ENCODE measurements at regions not wholly inside any gene's neighbourhood (a gene's known extent, or its start where the extent isn't known, plus 50 kb on each side); places are given as distances from the start of the nearest gene placed in this dataset.
"Not testable (repeated sequence)": the region's sequence is repeated elsewhere in the genome, so short reads cannot be mapped to it uniquely, and the experiment has no call there.

- FAIRE-seq: peak; percentile 62
Measured at GRCh38 chr12:85575120-85576096, 260.8 kb downstream of the RASSF9 start.

- no peak for FAIRE-seq
Measured at GRCh38 chr12:85580562-85581168, 255.5 kb downstream of the RASSF9 start.

- no peak for FAIRE-seq
Measured at GRCh38 chr12:85587158-85587557, 249.1 kb downstream of the RASSF9 start.

DNA sequence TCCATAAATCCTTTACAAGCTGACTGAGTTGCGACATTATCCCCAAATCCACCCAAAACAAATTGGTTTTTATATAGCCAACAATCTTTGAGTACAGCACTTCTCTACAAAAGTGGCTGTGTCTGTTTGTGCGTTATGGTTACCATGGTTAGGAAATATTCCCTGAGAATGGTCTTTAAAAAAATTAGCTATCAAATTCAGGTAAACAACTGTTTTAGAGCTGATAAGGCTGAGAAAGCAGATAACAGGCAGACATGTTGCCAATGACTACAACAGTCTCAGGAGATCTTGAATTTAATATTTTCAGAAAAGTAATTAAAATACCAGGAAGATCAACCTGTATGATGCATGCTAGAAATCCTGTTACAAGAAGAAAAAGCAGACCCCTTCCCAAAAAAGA, 248.0 kb downstream of the RASSF9 start:
- no peak for FAIRE-seq

GRCh38 chr12:85600841-85601240, 235.4 kb downstream of the RASSF9 start:
- FAIRE-seq: no peak

DNA sequence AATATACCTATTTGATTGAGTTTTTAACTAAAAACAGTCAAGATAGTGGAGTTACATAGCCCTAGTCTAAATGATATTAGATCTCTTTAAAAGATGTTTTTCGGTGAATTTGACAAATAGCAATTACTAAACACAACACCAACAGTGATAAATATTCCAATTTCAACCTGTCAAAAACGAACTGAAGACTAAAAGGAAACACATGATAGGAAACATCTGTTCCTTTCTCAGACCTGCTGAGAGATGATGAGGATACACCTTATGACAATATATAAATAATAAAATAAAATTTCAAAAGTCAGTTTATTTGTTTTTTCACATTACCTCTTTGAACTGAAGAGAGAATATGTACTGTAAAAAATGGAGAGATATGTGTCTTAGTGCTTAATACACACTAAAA, 232.7 kb downstream of the RASSF9 start:
- no peak for FAIRE-seq

- no peak for FAIRE-seq
Measured at GRCh38 chr12:85606455-85606854, 229.8 kb downstream of the RASSF9 start.

DNA sequence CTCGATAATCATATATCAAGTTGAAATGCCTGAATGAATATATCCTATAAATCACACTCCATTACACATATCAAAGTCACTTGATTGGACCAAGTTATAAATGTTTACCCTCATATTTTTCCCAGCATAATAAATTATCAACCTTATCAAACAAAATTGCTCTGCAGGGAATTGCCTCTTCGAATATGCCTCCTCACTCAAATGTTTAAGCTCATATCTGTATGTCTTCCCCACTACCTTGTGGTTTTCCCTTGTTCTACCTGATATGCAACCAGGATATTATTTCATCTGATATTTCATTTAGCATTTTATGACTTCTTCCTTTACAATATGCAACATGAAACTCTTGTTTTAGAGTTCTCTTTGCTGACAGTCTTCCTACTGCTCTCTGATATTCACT, 226.4 kb downstream of the RASSF9 start:
- FAIRE-seq: no peak

DNA sequence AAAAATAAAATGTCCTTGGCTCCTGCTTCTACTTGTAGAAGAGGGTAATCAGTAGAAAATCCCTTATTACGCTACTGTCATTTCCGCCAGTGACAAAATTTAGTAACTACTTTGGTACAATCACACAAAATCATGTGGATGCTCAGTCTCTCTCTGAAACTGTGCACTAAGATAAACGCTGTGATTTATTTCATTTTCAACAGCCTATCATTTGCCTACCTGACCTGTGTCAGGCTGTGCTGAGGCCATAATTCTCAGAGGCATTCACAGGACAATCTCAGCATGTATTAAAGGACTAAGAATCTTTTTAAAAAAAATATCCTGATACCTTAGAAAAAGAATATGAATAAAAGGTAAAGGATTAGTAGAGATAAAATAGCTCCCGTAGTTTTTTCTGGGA, 226.0 kb downstream of the RASSF9 start:
- no peak for FAIRE-seq

DNA sequence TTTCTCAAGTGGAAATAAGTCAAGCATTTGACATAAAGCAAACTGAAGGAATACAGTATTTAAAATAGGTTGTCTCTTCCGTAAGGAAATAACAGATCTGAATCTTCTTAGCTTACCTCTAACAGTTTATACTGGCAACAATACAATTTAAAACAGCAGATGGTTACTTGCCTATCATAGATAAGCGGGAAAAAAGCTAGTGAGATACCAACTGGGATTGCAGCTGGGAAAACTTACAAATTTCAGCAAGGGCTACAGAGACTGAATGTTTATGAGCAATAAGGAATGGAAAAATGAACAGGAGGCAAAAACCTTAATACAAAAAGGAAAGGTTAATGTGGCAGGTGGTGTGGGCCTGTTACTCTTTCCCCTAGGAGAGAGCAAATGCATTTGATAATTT, 220.0 kb downstream of the RASSF9 start:
- no peak for FAIRE-seq

- FAIRE-seq: no peak
Measured at GRCh38 chr12:85617307-85618091, 218.7 kb downstream of the RASSF9 start.

GRCh38 chr12:85621041-85621440, 215.2 kb downstream of the RASSF9 start:
- FAIRE-seq: no peak

GRCh38 chr12:85623763-85624162, 212.4 kb downstream of the RASSF9 start:
- no peak for FAIRE-seq

GRCh38 chr12:85625467-85625866, 210.7 kb downstream of the RASSF9 start:
- no peak for FAIRE-seq

DNA sequence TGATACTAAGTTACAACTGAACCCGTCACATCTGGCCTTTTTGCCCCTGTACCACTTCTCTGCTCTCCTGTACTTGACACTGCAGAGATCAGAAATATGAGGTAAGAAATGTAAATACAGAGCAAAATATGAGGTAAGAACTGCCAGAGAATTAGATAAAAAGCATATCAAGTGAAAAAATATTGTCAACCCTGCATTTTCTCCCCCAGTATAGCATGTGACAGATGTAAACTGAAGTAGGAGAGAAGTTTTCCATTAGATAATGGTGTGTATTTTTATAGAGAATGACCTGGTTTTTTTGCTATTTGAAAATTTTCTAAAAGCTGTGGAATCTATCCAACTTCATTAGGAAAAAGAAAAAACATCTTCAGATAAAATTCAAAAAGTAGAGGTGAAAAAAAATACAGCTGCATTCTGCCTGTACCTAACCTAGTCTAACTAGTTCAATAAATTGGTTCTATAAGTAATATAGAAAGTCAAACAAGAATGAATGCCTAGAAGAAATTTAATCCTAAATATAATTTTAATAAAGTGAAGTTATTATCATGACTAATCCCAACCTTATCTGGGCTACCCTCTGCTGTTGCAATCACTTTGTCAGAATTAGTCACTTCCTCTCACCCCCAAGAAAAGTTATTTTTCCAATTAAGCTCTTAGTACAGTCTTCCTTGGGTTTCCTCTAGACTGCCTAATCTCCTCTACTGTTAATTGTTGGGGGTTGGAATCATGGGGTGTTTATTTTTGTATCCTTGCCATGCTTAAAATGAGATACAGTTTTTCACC, 210.0 kb downstream of the RASSF9 start:
- no peak for FAIRE-seq

GRCh38 chr12:85626784-85627171, 209.4 kb downstream of the RASSF9 start:
- no peak for FAIRE-seq

GRCh38 chr12:85627584-85627983, 208.6 kb downstream of the RASSF9 start:
- no peak for FAIRE-seq

DNA sequence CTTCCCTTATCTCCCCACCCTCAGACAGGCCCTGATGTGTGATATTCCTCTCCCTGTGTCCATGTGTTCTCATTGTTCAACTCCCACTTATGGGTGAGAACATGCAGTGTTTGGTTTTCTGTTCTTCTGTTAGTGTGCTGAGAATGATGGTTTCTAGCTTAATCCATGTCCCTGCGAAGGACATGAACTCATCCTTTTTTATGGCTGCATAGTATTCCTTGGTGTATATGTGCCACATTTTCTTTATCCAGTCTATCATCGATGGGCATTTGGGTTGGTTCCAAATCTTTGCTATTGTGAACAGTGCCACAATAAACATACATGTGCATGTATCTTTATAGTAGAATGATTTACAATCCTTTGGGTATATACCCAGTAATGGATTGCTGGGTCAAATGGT, 207.6 kb downstream of the RASSF9 start:
- not testable (repeated sequence) for FAIRE-seq

DNA sequence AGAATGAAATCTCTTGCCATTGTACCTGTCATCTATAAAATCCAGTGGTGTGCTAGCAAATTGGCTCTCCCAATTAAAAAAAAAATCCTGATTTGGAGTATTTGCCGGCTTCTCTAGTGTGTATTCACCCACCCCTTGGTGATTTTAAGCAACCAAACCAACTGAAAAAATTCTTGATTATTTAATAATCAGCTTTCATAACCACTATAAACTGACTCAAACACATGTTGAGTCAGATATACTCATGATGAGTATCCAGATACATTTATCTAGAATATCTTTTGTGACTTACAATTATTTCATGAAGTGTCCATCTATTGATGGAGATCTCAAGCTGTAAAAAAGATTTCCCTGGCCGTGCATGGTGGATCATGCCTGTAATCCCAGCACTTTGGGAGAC, 205.4 kb downstream of the RASSF9 start:
- no peak for FAIRE-seq

- FAIRE-seq: no peak
Measured at GRCh38 chr12:85632390-85632789, 203.8 kb downstream of the RASSF9 start.

DNA sequence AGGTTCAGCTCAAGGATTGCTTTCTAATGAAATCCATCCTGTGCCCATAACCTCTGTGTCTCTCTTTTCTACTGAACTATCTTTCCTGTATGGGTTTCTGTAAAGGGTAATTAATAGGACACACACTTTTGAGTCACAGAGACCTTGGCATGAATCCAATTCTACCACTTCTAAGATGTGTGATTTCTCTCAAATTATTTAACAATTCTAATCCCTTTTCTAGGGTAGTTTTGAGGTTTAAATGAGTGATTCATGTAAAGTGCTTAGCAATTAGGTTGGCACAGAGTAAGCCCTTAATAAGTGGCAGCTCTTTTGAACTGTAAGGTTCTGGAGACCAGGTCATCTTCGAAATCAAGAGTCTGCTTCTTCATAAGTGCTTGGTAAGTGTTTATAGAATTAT, 202.7 kb downstream of the RASSF9 start:
- FAIRE-seq: no peak

DNA sequence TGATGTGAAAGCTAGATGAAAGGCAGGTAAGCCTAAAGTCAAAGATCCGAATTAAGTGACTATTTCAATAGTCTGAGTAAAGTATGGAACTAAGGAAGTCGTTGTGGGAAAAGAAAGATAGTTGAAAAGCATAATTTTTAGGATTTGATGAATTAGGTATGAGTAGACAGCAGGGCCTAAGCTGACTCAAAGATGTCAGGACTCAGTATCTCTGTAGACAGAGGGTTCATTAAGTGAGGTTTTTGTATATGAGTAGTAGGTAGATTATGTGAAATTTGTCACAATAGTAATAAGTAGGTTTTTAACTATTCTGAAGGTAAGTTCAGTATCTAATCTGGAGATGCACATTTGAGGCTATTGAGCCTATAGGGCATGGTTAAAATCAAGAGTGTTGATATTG, 196.4 kb downstream of the RASSF9 start:
- FAIRE-seq: no peak

- FAIRE-seq: no peak
Measured at GRCh38 chr12:85641796-85642195, 194.4 kb downstream of the RASSF9 start.

Data from islet of Langerhans (tissue), 1 donor.